HepG2 (cell line): ENCODE measurements at regions not wholly inside any gene's neighbourhood (a gene's known extent, or its start where the extent isn't known, plus 50 kb on each side); places are given as distances from the start of the nearest gene placed in this dataset.

ENCODE experiments used
- ASH2L ChIP-seq: fragments of 300-600, 200-600 bp; sonication (generic); IDR thresholded peaks from 2 replicates; pipeline ENCODE4 v1.7.0; 2017; ENCODE audit warnings: low read depth, mild to moderate bottlenecking, moderate library complexity, mixed read lengths, low read length; ENCODE audit not compliant: insufficient read length
- DPF2 ChIP-seq: sonication (generic); formaldehyde crosslinking; IDR thresholded peaks from 2 replicates; pipeline ENCODE4 v1.4.0; 2020; ENCODE audit warnings: mild to moderate bottlenecking, low read depth, missing genetic modification reagents, borderline replicate concordance
- DR1 ChIP-seq: sonication (generic); formaldehyde crosslinking; IDR thresholded peaks from 2 replicates; pipeline ENCODE4 v1.8.0; 2021; ENCODE audit warnings: mild to moderate bottlenecking, missing genetic modification reagents, inconsistent platforms
- FOXK1 ChIP-seq: sonication (generic); formaldehyde crosslinking; IDR thresholded peaks from 2 replicates; pipeline ENCODE4 v1.4.0; 2020; ENCODE audit warnings: low read depth, missing genetic modification reagents, borderline replicate concordance
- HNRNPK ChIP-seq: fragments of 200-400 bp; formaldehyde crosslinking; IDR thresholded peaks from 2 replicates; pipeline ENCODE4 v1.6.1; 2018; ENCODE audit warnings: low read length, low read depth, moderate library complexity, mild to moderate bottlenecking; ENCODE audit not compliant: poor library complexity, severe bottlenecking
- KLF9 ChIP-seq: IDR thresholded peaks from 2 replicates; pipeline ENCODE4 v1.6.1; 2016; ENCODE audit warnings: low read depth
- LCORL ChIP-seq, 2 experiments: fragments of 450-650 bp in 1 of 2; sonication (generic) in 1 of 2; formaldehyde crosslinking in 1 of 2; IDR thresholded peaks; 2 replicates each; pipeline versions ENCODE4 v1.5.0 to v1.6.1; 2017 to 2020; ENCODE audit warnings: antibody characterized with exemption in 1 of 2, missing genetic modification reagents in 1 of 2
- NCOA1 ChIP-seq: sonication (generic); formaldehyde crosslinking; IDR thresholded peaks from 2 replicates; pipeline ENCODE4 v1.9.0; 2021; ENCODE audit warnings: missing genetic modification reagents
- PHF21A ChIP-seq: sonication (generic); formaldehyde crosslinking; IDR thresholded peaks from 2 replicates; pipeline ENCODE4 v1.5.0; 2020; ENCODE audit warnings: mild to moderate bottlenecking, missing genetic modification reagents
- POLR2A ChIP-seq, 2 experiments: IDR thresholded peaks; 2 replicates each; pipeline ENCODE4 v1.6.1; 2011; ENCODE audit warnings: low read depth in 2 of 2, low read length in 2 of 2, mild to moderate bottlenecking in 1 of 2, moderate library complexity in 1 of 2; ENCODE audit not compliant: insufficient read depth in 1 of 2
- RBM39 ChIP-seq: fragments of 200-400 bp; formaldehyde crosslinking; IDR thresholded peaks from one replicate; pipeline ENCODE4 v1.6.1; 2018; ENCODE audit warnings: antibody characterized with exemption, mild to moderate bottlenecking, low read depth, low read length; ENCODE audit not compliant: poor library complexity, severe bottlenecking
- RFX1 ChIP-seq: fragments of 450-650 bp; IDR thresholded peaks from 2 replicates; pipeline ENCODE4 v1.6.1; 2017
- SATB2 ChIP-seq: sonication (generic); formaldehyde crosslinking; IDR thresholded peaks from 2 replicates; pipeline ENCODE4 v1.5.0; 2020; ENCODE audit warnings: missing genetic modification reagents
- SOX5 ChIP-seq: IDR thresholded peaks from 2 replicates; pipeline ENCODE4 v1.6.1; 2016; ENCODE audit warnings: borderline replicate concordance
- U2AF2 ChIP-seq: fragments of 200-400 bp; formaldehyde crosslinking; IDR thresholded peaks from 2 replicates; pipeline ENCODE4 v1.6.1; 2017; ENCODE audit warnings: low read depth, mild to moderate bottlenecking, low read length
- ZC3H4 ChIP-seq: sonication (generic); formaldehyde crosslinking; IDR thresholded peaks from 2 replicates; pipeline ENCODE4 v1.4.0; 2020; ENCODE audit warnings: missing genetic modification reagents, borderline replicate concordance
- ZNF282 ChIP-seq: fragments of 450-650 bp; IDR thresholded peaks from 2 replicates; pipeline ENCODE4 v1.6.1; 2018; ENCODE audit not compliant: partially characterized antibody
- ZNF367 ChIP-seq: sonication (generic); formaldehyde crosslinking; IDR thresholded peaks from 2 replicates; pipeline ENCODE4 v1.4.0; 2020; ENCODE audit warnings: missing genetic modification reagents, borderline replicate concordance
- ZNF878 ChIP-seq: sonication (generic); formaldehyde crosslinking; IDR thresholded peaks from 2 replicates; pipeline ENCODE4 v1.8.1; 2023; ENCODE audit warnings: mild to moderate bottlenecking, missing genetic modification reagents, moderate library complexity
- TF ChIP-seq, protein P1 (sequence below): sonication (generic); formaldehyde crosslinking; IDR thresholded peaks from 2 replicates; pipeline ENCODE4 v1.4.0; 2020; ENCODE audit warnings: low read depth, missing genetic modification reagents
- TF ChIP-seq, protein P2 (sequence below): sonication (generic); formaldehyde crosslinking; IDR thresholded peaks from 2 replicates; pipeline ENCODE4 v1.4.0; 2020; ENCODE audit warnings: mild to moderate bottlenecking, missing genetic modification reagents
- TF ChIP-seq, protein P3 (sequence below): sonication (generic); formaldehyde crosslinking; IDR thresholded peaks from 2 replicates; pipeline ENCODE4 v1.5.1; 2020; ENCODE audit warnings: mild to moderate bottlenecking, missing genetic modification reagents, moderate library complexity

DNA sequence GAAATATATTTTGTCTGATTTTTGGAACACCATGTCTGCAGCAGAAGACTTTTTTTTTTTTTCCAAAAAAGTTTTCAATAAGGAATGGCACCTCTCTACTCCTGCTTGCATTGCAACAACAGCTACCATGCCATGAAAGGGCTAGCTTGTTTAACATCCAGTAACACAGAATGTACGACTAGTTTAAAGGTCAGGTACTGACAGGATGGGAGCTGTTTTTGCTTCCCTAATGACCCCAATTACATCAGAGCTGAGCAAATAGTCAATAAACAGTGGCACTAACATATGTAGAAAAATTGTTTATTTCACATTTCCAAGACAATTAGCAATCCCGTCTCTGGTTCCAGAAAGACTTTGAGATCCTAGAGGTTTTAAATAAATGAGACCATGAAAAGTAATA is 693.8 kb downstream of the NR2F1-AS1 start (continued):
- TF ChIP-seq, protein P1, sequence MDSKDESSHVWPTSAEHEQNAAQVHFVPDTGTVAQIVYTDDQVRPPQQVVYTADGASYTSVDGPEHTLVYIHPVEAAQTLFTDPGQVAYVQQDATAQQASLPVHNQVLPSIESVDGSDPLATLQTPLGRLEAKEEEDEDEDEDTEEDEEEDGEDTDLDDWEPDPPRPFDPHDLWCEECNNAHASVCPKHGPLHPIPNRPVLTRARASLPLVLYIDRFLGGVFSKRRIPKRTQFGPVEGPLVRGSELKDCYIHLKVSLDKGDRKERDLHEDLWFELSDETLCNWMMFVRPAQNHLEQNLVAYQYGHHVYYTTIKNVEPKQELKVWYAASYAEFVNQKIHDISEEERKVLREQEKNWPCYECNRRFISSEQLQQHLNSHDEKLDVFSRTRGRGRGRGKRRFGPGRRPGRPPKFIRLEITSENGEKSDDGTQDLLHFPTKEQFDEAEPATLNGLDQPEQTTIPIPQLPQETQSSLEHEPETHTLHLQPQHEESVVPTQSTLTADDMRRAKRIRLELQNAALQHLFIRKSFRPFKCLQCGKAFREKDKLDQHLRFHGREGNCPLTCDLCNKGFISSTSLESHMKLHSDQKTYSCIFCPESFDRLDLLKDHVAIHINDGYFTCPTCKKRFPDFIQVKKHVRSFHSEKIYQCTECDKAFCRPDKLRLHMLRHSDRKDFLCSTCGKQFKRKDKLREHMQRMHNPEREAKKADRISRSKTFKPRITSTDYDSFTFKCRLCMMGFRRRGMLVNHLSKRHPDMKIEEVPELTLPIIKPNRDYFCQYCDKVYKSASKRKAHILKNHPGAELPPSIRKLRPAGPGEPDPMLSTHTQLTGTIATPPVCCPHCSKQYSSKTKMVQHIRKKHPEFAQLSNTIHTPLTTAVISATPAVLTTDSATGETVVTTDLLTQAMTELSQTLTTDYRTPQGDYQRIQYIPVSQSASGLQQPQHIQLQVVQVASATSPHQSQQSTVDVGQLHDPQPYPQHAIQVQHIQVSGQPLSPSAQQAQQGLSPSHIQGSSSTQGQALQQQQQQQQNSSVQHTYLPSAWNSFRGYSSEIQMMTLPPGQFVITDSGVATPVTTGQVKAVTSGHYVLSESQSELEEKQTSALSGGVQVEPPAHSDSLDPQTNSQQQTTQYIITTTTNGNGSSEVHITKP (CRISPR knock-in tag), result peak; percentile 59; the same call in 1 of the 2 replicates
- TF ChIP-seq ZNF367 (CRISPR knock-in tag) (no peak), ASH2L (peak; percentile 50), KLF9 (CRISPR knock-in tag) (no peak), DR1 (CRISPR knock-in tag) (no peak), RBM39 (no peak), LCORL (IDR thresholded peaks at IDR 0.05) (peak; percentile 45; the same call in 1 of the 2 replicates), LCORL (CRISPR knock-in tag; IDR thresholded peaks at IDR 0.05) (peak; percentile 87), FOXK1 (CRISPR knock-in tag) (peak; percentile 91; the same call in 1 of the 2 replicates), ZNF282 (no peak), PHF21A (CRISPR knock-in tag) (0 out of 2 replicates have a peak, but pooled peaks have one; percentile 50), ZNF878 (no peak), SATB2 (CRISPR knock-in tag) (no peak; the same call in 1 of the 2 replicates), POLR2A (IDR thresholded peaks at IDR 0.05; ENCODE audit: insufficient read depth in 1 of 2, low read depth in 2 of 2, low read length in 2 of 2) (no peak), ZC3H4 (CRISPR knock-in tag) (no peak), HNRNPK (no peak), DPF2 (CRISPR knock-in tag) (peak; percentile 86), RFX1 (no peak), SOX5 (peak; percentile 94), U2AF2 (no peak), NCOA1 (CRISPR knock-in tag) (no peak)
- TF ChIP-seq, protein P2, sequence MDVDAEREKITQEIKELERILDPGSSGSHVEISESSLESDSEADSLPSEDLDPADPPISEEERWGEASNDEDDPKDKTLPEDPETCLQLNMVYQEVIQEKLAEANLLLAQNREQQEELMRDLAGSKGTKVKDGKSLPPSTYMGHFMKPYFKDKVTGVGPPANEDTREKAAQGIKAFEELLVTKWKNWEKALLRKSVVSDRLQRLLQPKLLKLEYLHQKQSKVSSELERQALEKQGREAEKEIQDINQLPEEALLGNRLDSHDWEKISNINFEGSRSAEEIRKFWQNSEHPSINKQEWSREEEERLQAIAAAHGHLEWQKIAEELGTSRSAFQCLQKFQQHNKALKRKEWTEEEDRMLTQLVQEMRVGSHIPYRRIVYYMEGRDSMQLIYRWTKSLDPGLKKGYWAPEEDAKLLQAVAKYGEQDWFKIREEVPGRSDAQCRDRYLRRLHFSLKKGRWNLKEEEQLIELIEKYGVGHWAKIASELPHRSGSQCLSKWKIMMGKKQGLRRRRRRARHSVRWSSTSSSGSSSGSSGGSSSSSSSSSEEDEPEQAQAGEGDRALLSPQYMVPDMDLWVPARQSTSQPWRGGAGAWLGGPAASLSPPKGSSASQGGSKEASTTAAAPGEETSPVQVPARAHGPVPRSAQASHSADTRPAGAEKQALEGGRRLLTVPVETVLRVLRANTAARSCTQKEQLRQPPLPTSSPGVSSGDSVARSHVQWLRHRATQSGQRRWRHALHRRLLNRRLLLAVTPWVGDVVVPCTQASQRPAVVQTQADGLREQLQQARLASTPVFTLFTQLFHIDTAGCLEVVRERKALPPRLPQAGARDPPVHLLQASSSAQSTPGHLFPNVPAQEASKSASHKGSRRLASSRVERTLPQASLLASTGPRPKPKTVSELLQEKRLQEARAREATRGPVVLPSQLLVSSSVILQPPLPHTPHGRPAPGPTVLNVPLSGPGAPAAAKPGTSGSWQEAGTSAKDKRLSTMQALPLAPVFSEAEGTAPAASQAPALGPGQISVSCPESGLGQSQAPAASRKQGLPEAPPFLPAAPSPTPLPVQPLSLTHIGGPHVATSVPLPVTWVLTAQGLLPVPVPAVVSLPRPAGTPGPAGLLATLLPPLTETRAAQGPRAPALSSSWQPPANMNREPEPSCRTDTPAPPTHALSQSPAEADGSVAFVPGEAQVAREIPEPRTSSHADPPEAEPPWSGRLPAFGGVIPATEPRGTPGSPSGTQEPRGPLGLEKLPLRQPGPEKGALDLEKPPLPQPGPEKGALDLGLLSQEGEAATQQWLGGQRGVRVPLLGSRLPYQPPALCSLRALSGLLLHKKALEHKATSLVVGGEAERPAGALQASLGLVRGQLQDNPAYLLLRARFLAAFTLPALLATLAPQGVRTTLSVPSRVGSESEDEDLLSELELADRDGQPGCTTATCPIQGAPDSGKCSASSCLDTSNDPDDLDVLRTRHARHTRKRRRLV (CRISPR knock-in tag), result no peak
- TF ChIP-seq, protein P3, sequence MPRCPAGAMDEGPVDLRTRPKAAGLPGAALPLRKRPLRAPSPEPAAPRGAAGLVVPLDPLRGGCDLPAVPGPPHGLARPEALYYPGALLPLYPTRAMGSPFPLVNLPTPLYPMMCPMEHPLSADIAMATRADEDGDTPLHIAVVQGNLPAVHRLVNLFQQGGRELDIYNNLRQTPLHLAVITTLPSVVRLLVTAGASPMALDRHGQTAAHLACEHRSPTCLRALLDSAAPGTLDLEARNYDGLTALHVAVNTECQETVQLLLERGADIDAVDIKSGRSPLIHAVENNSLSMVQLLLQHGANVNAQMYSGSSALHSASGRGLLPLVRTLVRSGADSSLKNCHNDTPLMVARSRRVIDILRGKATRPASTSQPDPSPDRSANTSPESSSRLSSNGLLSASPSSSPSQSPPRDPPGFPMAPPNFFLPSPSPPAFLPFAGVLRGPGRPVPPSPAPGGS, result no peak
